GM19452 (cell line): ENCODE measurements at regions not wholly inside any gene's neighbourhood (a gene's known extent, or its start where the extent isn't known, plus 50 kb on each side); places are given as distances from the start of the nearest gene placed in this dataset.
"Not testable (repeated sequence)": the region's sequence is repeated elsewhere in the genome, so short reads cannot be mapped to it uniquely, and the experiment has no call there.

Source experiments
- ATAC-seq: cut with Tn5 transposase; IDR thresholded peaks from one replicate; pipeline ENCODE4 v1.9.1; 2021; ENCODE audit not compliant: unreplicated experiment

- ATAC-seq = no peak
These were observed 566.7 kb upstream of the NECTIN3 start for GRCh38 chr3:110504901-110505300.

- ATAC-seq = no peak
These were observed 564.7 kb upstream of the NECTIN3 start for GRCh38 chr3:110506890-110507289.

- not testable (repeated sequence) for ATAC-seq
These were observed 564.0 kb upstream of the NECTIN3 start for GRCh38 chr3:110507570-110507969.

GRCh38 chr3:110512961-110513360, 558.7 kb upstream of the NECTIN3 start:
- ATAC-seq = no peak

- ATAC-seq = no peak
These were observed 553.6 kb upstream of the NECTIN3 start for GRCh38 chr3:110518031-110518430.

GRCh38 chr3:110519071-110519470, 552.5 kb upstream of the NECTIN3 start:
- ATAC-seq = no peak

- ATAC-seq = no peak
These were observed 550.6 kb upstream of the NECTIN3 start for GRCh38 chr3:110521019-110521418.

GRCh38 chr3:110525558-110526064, 546.0 kb upstream of the NECTIN3 start:
- not testable (repeated sequence) for ATAC-seq

GRCh38 chr3:110526777-110527727, 544.6 kb upstream of the NECTIN3 start:
- no peak for ATAC-seq

- ATAC-seq = no peak
These were observed 543.1 kb upstream of the NECTIN3 start for GRCh38 chr3:110528305-110529121.

GRCh38 chr3:110530902-110531301, 540.7 kb upstream of the NECTIN3 start:
- ATAC-seq = no peak

- ATAC-seq = no peak
These were observed 538.5 kb upstream of the NECTIN3 start for GRCh38 chr3:110533089-110533488.

- ATAC-seq = no peak
These were observed 529.0 kb upstream of the NECTIN3 start for GRCh38 chr3:110542552-110543150.

GRCh38 chr3:110544730-110545129, 526.9 kb upstream of the NECTIN3 start:
- ATAC-seq = no peak

GRCh38 chr3:110550511-110550910, 521.1 kb upstream of the NECTIN3 start:
- no peak for ATAC-seq

GRCh38 chr3:110562621-110563020, 509.0 kb upstream of the NECTIN3 start:
- no peak for ATAC-seq

GRCh38 chr3:110564674-110565073, 506.9 kb upstream of the NECTIN3 start:
- ATAC-seq = no peak

GRCh38 chr3:110567029-110567428, 504.6 kb upstream of the NECTIN3 start:
- no peak for ATAC-seq

GRCh38 chr3:110568246-110568645, 503.4 kb upstream of the NECTIN3 start:
- ATAC-seq = no peak

- no peak for ATAC-seq
These were observed 502.5 kb upstream of the NECTIN3 start for GRCh38 chr3:110569073-110569472.

GRCh38 chr3:110575702-110576101, 495.9 kb upstream of the NECTIN3 start:
- no peak for ATAC-seq
